Esophagus squamous epithelium (tissue), 5 donors: ENCODE measurements at regions not wholly inside any gene's neighbourhood (a gene's known extent, or its start where the extent isn't known, plus 50 kb on each side); places are given as distances from the start of the nearest gene placed in this dataset.

Experiments used
- DNase-seq: peaks from one replicate; lab custom pipeline; 2025; lab: John Stamatoyannopoulos, UW
- H3K27ac ChIP-seq, 4 donors: fragments of 200-600 bp; sonication (generic); one replicate each; pipeline ENCODE4 v1.5.1; 2016 to 2019; ENCODE audit warnings: mild to moderate bottlenecking in 1 of 4
- H3K27me3 ChIP-seq, 4 donors: fragments of 200-600 bp; sonication (generic); 1 replicate in 3 of 4; 2 replicates in 1 of 4; pipeline versions ENCODE4 v1.5.1 to v1.6.0; 2017 to 2021; ENCODE audit warnings: antibody characterized with exemption in 1 of 4
- H3K36me3 ChIP-seq, 3 donors: fragments of 200-600 bp; sonication (generic); one replicate each; pipeline ENCODE4 v1.5.1; 2016 to 2019
- H3K4me1 ChIP-seq, 3 donors: fragments of 200-600 bp; sonication (generic); one replicate each; pipeline ENCODE4 v1.5.1; 2017 to 2019
- H3K4me3 ChIP-seq, 4 donors: fragments of 200-600 bp; sonication (generic); 1 replicate in 3 of 4; 2 replicates in 1 of 4; pipeline ENCODE4 v1.5.1; 2016 to 2019; ENCODE audit warnings: mild to moderate bottlenecking in 2 of 4, moderate library complexity in 1 of 4
- H3K9me3 ChIP-seq, 3 donors: fragments of 200-600 bp; sonication (generic); one replicate each; pipeline ENCODE4 v1.5.1; 2016 to 2019
- CTCF ChIP-seq, 6 experiments: fragments of 450-650 bp in 4 of 6; fragments of 200-600 bp in 2 of 6; sonication (generic) in 2 of 6; IDR thresholded peaks; one replicate each; pipeline ENCODE4 v1.5.1; 2016 to 2019; ENCODE audit warnings: antibody characterized with exemption in 6 of 6, mild to moderate bottlenecking in 4 of 6, moderate library complexity in 4 of 6
- POLR2A ChIP-seq, 4 donors: fragments of 450-650 bp; IDR thresholded peaks; one replicate each; pipeline ENCODE4 v1.6.1; 2017; ENCODE audit warnings: antibody characterized with exemption in 4 of 4, mild to moderate bottlenecking in 4 of 4, moderate library complexity in 3 of 4
- WGBS, 2 donors: methylation state at CpG; one replicate each; pipeline ENCODE4 v1.1.5; 2018; 5-methylcytosine and 5-hydroxymethylcytosine counted together
- intact Hi-C: fragments of 100-400 bp; cut with DNase I; formaldehyde crosslinking; loops from one replicate; pipeline ENCODE4 v1.15.0; 2022
- donor health status: DM: yes; HTN: yes; CAD: no.

GRCh38 chr9:129350143-129350935 is 172.3 kb upstream of the IER5L start:
- intact Hi-C loops: no loop called here
- peaks cover 22 to 54% (median 28%) of the 10 kb centered on the region in 3 donors for H3K4me1 ChIP-seq
- no peaks in the 10 kb centered on the region for H3K36me3 ChIP-seq
- TF ChIP-seq CTCF (IDR thresholded peaks at IDR 0.05): no peak
- TF ChIP-seq POLR2A (IDR thresholded peaks at IDR 0.05): no peak
- H3K27me3 ChIP-seq: peaks cover 0 to 20% (median 0%) of the 10 kb centered on the region in 4 donors
- peak overlapping the region in 3 of 4 donors; percentile 76 to 84 (median 76) for H3K27ac ChIP-seq
- WGBS, 2 donors: 52 to 74% methylated on average over 6 to 14 of the region's 25 CpGs
- H3K4me3 ChIP-seq: no peak overlapping the region
- DNase-seq: no peak
- H3K9me3 ChIP-seq: peaks cover 0 to 5% (median 5%) of the 10 kb centered on the region in 3 donors

GRCh38 chr9:129349665-129349947 is 171.5 kb upstream of the IER5L start:
- intact Hi-C loops: no loop called here
- WGBS, 2 donors: 74 to 80% methylated on average over 4 to 5 of the region's 5 CpGs
- H3K4me1 ChIP-seq: peaks cover 22 to 54% (median 28%) of the 10 kb centered on the region in 3 donors

GRCh38 chr9:129348890-129349664 is 171.0 kb upstream of the IER5L start:
- H3K4me1 ChIP-seq: peaks cover 22 to 56% (median 27%) of the 10 kb centered on the region in 3 donors
- H3K4me3 ChIP-seq: no peak overlapping the region
- 43 to 70% methylated on average over 1 to 4 of the region's 14 CpGs for WGBS, 2 donors
- no peak for DNase-seq
- TF ChIP-seq CTCF (IDR thresholded peaks at IDR 0.05) (no peak), POLR2A (IDR thresholded peaks at IDR 0.05) (no peak)
- H3K36me3 ChIP-seq: no peaks in the 10 kb centered on the region
- H3K9me3 ChIP-seq: no peaks in the 10 kb centered on the region
- intact Hi-C loops: no loop called here
- H3K27ac ChIP-seq: peak overlapping the region in 2 of 4 donors; percentile 36 to 51
- H3K27me3 ChIP-seq: peaks cover 0 to 20% (median 0%) of the 10 kb centered on the region in 4 donors

More at GRCh38 chr9:129349665-129349947, 171.5 kb upstream of the IER5L start:
- TF ChIP-seq POLR2A (IDR thresholded peaks at IDR 0.05): no peak
- TF ChIP-seq CTCF (IDR thresholded peaks at IDR 0.05): no peak
- Histone ChIP-seq H3K27me3 (peaks cover 0 to 20% (median 0%) of the 10 kb centered on the region in 4 donors), H3K27ac (no peak overlapping the region), H3K36me3 (no peaks in the 10 kb centered on the region), H3K4me3 (no peak overlapping the region), H3K9me3 (no peaks in the 10 kb centered on the region)
- no peak for DNase-seq

GRCh38 chr9:129347316-129348120 is 169.5 kb upstream of the IER5L start:
- WGBS, 2 donors: 56 to 64% methylated on average over 15 to 19 of the region's 21 CpGs
- H3K36me3 ChIP-seq: peaks cover 0 to 3% (median 0%) of the 10 kb centered on the region in 3 donors
- TF ChIP-seq CTCF (IDR thresholded peaks at IDR 0.05) (no peak), POLR2A (IDR thresholded peaks at IDR 0.05) (no peak)
- intact Hi-C loops: no loop called here
- H3K27me3 ChIP-seq: peaks cover 0 to 20% (median 0%) of the 10 kb centered on the region in 4 donors
- H3K4me3 ChIP-seq: no peak overlapping the region
- H3K4me1 ChIP-seq: peaks cover 9 to 48% (median 14%) of the 10 kb centered on the region in 3 donors
- peak overlapping the region in 3 of 4 donors; percentile 17 to 79 (median 51) for H3K27ac ChIP-seq
- no peak for DNase-seq
- no peaks in the 10 kb centered on the region for H3K9me3 ChIP-seq
